ENCODE measurements at regions not wholly inside any gene's neighbourhood (a gene's known extent, or its start where the extent isn't known, plus 50 kb on each side); places are given as distances from the start of the nearest gene placed in this dataset.
A peak's percentile ranks its signal among the peaks of the same experiment; 100 is the strongest.

DNA sequence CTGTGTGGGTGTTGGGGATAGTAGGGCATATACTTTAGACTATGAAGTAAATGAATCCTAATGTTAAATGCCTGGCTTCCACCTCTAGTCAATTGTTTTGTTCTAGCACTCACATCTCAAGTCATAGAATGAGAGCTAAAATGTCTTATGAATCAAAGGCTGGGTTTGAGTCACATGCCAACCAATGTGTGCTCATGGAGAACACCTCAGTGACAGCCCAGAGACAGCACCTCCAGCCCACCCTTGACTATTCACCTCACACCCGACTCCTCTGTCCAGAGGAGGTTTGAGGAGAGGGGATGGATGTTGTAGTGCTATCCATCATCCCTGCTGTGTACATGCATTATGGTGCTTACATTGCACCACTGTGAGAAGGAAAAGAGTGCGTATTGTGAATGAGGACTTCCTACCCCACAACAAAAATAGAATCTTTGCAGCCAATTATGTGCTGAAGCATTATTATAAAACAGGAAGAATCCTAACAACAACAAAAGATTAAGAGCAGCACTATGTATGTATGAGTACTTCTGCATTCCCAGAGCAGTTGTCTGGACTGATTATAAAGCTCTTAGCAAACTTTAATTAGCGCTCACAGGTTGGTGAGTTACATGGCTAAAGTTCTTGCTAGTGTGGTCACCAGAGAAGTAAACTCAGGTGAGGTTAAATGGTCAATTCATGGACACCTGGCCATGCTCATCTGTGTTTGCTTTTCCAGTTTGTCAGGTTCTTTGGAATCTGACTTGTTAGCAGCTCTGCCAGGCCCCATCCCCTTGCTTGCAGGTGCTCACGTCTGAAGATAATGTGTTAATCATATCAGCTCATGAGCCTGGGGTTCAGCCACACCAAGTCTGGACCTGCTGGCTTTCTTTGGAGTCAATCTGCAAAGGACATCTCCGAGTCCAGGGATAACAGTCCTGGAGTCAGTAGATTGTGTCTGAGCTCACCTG, 55.3 kb upstream of the NABP1 start:
- Mint-ChIP-seq H3K4me3 (no peak overlapping the region), H3K4me1 (peaks cover 69% of the 10 kb centered on the region), H3K27ac (peak overlapping the region; percentile 10), H3K9me3 (peaks cover under 1% of the 10 kb centered on the region), H3K36me3 (ENCODE audit: low read depth) (peaks cover 5% of the 10 kb centered on the region), H3K27me3 (no peaks in the 10 kb centered on the region)
- ATAC-seq (peak; percentile 69), DNase-seq (no peak)

DNA sequence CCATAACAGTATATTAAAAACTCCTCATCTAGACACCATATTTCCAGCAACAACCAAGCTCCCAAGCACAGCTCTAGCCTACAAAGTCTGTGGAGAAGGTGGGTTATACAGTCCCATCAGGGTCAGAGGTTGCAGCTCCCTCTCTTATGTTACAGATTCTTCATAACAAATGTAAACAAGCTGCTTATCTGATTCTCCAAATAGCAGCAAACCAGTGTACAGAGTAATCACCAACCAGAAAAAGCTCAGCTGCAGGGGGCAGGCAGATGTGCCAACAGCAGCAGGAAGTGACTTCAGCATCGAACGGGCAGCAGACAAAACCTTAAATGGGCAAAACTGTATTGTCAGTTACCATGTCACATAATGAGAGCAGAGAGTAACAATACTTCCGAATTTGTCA, 52.9 kb upstream of the NABP1 start:
- Mint-ChIP-seq H3K36me3 (ENCODE audit: low read depth) (peaks cover 5% of the 10 kb centered on the region), H3K9me3 (no peaks in the 10 kb centered on the region), H3K4me1 (peaks cover 51% of the 10 kb centered on the region), H3K27me3 (no peaks in the 10 kb centered on the region), H3K4me3 (no peak overlapping the region), H3K27ac (peak overlapping the region; percentile 50)
- DNase-seq (peak; percentile 27), ATAC-seq (peak; percentile 50)

DNA sequence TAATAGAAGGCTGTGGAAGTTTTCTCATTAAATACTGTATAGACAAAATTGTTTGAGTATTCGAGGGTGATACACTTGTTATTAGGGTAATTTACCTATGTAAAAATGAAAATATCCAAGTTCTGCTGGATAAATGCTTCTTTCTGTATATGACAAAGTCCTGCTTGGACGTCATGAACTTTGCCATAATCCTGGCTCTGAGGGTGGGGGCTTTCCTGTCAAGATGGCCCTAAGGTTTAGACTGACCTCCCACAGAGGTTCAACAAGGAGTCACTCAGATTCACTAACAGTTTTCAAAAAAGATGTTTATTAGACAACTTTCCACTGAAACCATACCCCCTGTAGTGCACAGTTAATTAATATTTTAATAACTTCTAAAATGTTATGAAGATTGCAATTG, 52.5 kb upstream of the NABP1 start:
- ATAC-seq (no peak), DNase-seq (no peak)
- Mint-ChIP-seq H3K4me3 (no peak overlapping the region), H3K4me1 (peaks cover 47% of the 10 kb centered on the region), H3K9me3 (no peaks in the 10 kb centered on the region), H3K36me3 (ENCODE audit: low read depth) (peaks cover 5% of the 10 kb centered on the region), H3K27ac (no peak overlapping the region), H3K27me3 (no peaks in the 10 kb centered on the region)

DNA sequence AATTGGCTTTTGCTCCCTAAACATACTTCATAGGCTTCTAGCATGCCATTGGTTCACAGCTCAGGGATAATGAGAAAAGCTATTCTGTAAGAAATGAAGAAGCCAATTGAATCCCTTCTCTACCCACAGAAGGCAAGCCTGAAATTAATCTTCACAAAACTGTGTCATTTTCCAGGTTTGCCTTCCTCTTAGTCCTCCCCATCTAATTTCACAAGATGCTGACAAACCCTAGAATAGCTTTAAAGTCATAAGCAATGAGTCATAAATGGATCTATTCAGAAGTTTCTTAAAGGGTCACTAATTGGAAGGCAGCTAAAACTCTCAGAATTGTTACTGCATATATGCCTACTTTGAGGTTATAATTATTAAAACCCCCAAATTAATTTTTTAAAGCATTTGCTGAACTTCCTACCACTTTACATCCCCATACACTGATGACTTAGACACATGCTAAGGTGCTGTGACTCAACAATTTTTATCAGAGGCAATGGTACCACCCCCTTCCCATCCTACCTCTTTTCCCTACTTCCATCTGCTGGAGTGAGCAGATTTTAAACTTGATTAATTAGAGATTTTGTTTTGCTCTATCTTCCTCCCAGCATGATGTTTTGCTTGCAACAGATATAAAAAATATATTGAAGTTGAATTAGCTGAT, 51.3 kb upstream of the NABP1 start:
- Mint-ChIP-seq H3K4me3 (no peak overlapping the region), H3K36me3 (ENCODE audit: low read depth) (peaks cover 3% of the 10 kb centered on the region), H3K27me3 (no peaks in the 10 kb centered on the region), H3K9me3 (no peaks in the 10 kb centered on the region), H3K4me1 (peaks cover 40% of the 10 kb centered on the region), H3K27ac (no peak overlapping the region)
- ATAC-seq = no peak
- no peak for DNase-seq

DNA sequence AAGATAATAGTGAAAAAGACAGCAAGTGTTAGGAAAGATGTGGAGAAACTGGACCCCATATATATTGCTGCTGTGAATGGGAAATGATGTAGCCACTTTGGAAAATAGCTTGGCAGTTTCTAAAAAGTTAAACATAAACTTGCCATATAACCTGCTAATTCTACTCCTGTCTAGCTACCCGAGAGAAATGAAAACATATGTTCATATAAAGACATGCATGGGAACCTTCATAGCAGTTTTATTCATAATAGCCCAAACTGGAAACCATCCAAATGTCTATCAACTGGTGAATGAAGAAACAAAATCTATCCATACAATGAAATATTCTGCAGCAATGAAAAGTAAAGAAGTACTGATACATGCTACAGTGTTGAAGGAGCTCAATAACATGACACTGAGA, 50.4 kb upstream of the NABP1 start:
- DNase-seq (no peak), ATAC-seq (no peak)
- no peak overlapping the region for H3K4me3 Mint-ChIP-seq
- peaks cover 3% of the 10 kb centered on the region for H3K36me3 Mint-ChIP-seq (ENCODE audit: low read depth)
- no peaks in the 10 kb centered on the region for H3K27me3 Mint-ChIP-seq
- H3K4me1 Mint-ChIP-seq = peaks cover 36% of the 10 kb centered on the region
- H3K9me3 Mint-ChIP-seq = no peaks in the 10 kb centered on the region
- H3K27ac Mint-ChIP-seq = no peak overlapping the region

Data from activated naive CD8-positive, alpha-beta T cell treated with anti-CD3 and anti-CD28 coated beads, Interleukin-2, amount 50 U/mL, for 24 hours (primary cell).